ENCODE measurements at regions not wholly inside any gene's neighbourhood (a gene's known extent, or its start where the extent isn't known, plus 50 kb on each side); places are given as distances from the start of the nearest gene placed in this dataset.

- Histone ChIP-seq H3K27ac (ENCODE audit: low read depth, low read length) (no peak overlapping the region), H3K27me3 (ENCODE audit: control insufficient read depth, insufficient read depth, low read length) (no peaks in the 10 kb centered on the region), H3K4me3 (ENCODE audit: low read depth, low read length) (no peak overlapping the region), H3K9me3 (ENCODE audit: control insufficient read depth, insufficient read depth, low read length) (no peaks in the 10 kb centered on the region)
- POLR2A ChIA-PET, result no interaction called here
- TF ChIP-seq, protein P1, sequence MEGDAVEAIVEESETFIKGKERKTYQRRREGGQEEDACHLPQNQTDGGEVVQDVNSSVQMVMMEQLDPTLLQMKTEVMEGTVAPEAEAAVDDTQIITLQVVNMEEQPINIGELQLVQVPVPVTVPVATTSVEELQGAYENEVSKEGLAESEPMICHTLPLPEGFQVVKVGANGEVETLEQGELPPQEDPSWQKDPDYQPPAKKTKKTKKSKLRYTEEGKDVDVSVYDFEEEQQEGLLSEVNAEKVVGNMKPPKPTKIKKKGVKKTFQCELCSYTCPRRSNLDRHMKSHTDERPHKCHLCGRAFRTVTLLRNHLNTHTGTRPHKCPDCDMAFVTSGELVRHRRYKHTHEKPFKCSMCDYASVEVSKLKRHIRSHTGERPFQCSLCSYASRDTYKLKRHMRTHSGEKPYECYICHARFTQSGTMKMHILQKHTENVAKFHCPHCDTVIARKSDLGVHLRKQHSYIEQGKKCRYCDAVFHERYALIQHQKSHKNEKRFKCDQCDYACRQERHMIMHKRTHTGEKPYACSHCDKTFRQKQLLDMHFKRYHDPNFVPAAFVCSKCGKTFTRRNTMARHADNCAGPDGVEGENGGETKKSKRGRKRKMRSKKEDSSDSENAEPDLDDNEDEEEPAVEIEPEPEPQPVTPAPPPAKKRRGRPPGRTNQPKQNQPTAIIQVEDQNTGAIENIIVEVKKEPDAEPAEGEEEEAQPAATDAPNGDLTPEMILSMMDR (IDR thresholded peaks at IDR 0.05; ENCODE audit: low read depth, low read length), result no peak
- no peak for DNase-seq (ENCODE audit: low read depth, low spot score)
- CTCF ChIA-PET, result no interaction called here
Measured at GRCh38 chr11:81112718-81113117, 1620.9 kb downstream of the FAM181B start.

DNA sequence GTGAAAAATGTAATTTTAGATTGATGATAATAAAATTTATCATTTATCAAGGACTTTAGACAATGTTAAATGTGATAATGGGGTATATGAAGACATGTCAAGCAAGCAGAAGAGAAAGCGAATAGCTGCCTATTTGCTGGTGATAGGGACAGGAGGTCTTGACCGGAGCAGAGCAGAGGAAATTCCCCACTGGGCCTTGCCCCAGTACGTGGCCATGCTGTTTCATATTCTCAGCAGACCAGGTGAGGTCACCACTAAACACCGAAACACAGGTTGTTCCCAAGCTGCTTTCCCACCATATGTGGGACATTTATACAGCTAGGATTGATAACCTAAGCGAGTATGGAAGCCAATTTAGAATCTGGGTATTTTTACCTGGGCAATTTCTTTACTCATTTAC lies 1629.6 kb downstream of the FAM181B start:
- ChIA-PET CTCF (no interaction called here), POLR2A (no interaction called here)
- H3K9me3 ChIP-seq (ENCODE audit: control insufficient read depth, insufficient read depth, low read length), result no peaks in the 10 kb centered on the region

GRCh38 chr11:81098471-81098870 lies 1635.2 kb downstream of the FAM181B start:
- no peak overlapping the region for H3K27ac ChIP-seq (ENCODE audit: low read depth, low read length)
- no peaks in the 10 kb centered on the region for H3K9me3 ChIP-seq (ENCODE audit: control insufficient read depth, insufficient read depth, low read length)
- no peak overlapping the region for H3K4me3 ChIP-seq (ENCODE audit: low read depth, low read length)
- no peaks in the 10 kb centered on the region for H3K27me3 ChIP-seq (ENCODE audit: control insufficient read depth, insufficient read depth, low read length)
- POLR2A ChIA-PET, result no interaction called here
- DNase-seq (ENCODE audit: low read depth, low spot score), result no peak
- TF ChIP-seq, protein P1 (IDR thresholded peaks at IDR 0.05; ENCODE audit: low read depth, low read length), result no peak
- CTCF ChIA-PET, result no interaction called here

More for the DNA sequence above, 1629.6 kb downstream of the FAM181B start:
- H3K4me3 ChIP-seq (ENCODE audit: low read depth, low read length), result no peak overlapping the region
- no peak for DNase-seq (ENCODE audit: low read depth, low spot score)
- H3K27me3 ChIP-seq (ENCODE audit: control insufficient read depth, insufficient read depth, low read length), result no peaks in the 10 kb centered on the region
- H3K27ac ChIP-seq (ENCODE audit: low read depth, low read length), result no peak overlapping the region
- TF ChIP-seq, protein P1 (IDR thresholded peaks at IDR 0.05; ENCODE audit: low read depth, low read length), result no peak

GRCh38 chr11:81092522-81092921 lies 1641.1 kb downstream of the FAM181B start:
- no peak overlapping the region for H3K4me3 ChIP-seq (ENCODE audit: low read depth, low read length)
- no peaks in the 10 kb centered on the region for H3K9me3 ChIP-seq (ENCODE audit: control insufficient read depth, insufficient read depth, low read length)
- no peak for DNase-seq (ENCODE audit: low read depth, low spot score)
- H3K27me3 ChIP-seq (ENCODE audit: control insufficient read depth, insufficient read depth, low read length), result no peaks in the 10 kb centered on the region
- TF ChIP-seq, protein P1 (IDR thresholded peaks at IDR 0.05; ENCODE audit: low read depth, low read length), result no peak
- POLR2A ChIA-PET, result no interaction called here
- CTCF ChIA-PET, result no interaction called here
- no peak overlapping the region for H3K27ac ChIP-seq (ENCODE audit: low read depth, low read length)

- H3K4me3 ChIP-seq (ENCODE audit: low read depth, low read length), result no peak overlapping the region
- POLR2A ChIA-PET, result no interaction called here
- H3K27me3 ChIP-seq (ENCODE audit: control insufficient read depth, insufficient read depth, low read length), result no peaks in the 10 kb centered on the region
- TF ChIP-seq, protein P1 (IDR thresholded peaks at IDR 0.05; ENCODE audit: low read depth, low read length), result no peak
- no peaks in the 10 kb centered on the region for H3K9me3 ChIP-seq (ENCODE audit: control insufficient read depth, insufficient read depth, low read length)
- CTCF ChIA-PET, result no interaction called here
- no peak overlapping the region for H3K27ac ChIP-seq (ENCODE audit: low read depth, low read length)
- no peak for DNase-seq (ENCODE audit: low read depth, low spot score)
Measured at GRCh38 chr11:81089242-81089641, 1644.4 kb downstream of the FAM181B start.
